GM23338 (cell line): ENCODE measurements at regions not wholly inside any gene's neighbourhood (a gene's known extent, or its start where the extent isn't known, plus 50 kb on each side); places are given as distances from the start of the nearest gene placed in this dataset.

Source experiments
- ATAC-seq: fragments of 200-7000 bp; cut with Tn5 transposase; 3 replicates; pipeline ENCODE4 v1.9.1; 2020
- DNase-seq: peaks from one replicate; pipeline ENCODE4 v3.0.0-alpha.2; 2015; ENCODE audit warnings: low spot score
- H2AFZ ChIP-seq: fragments of 200-600 bp; sonication (generic); 2 replicates; pipeline ENCODE4 v1.8.0; 2016; ENCODE audit warnings: antibody characterized with exemption, mild to moderate bottlenecking, moderate library complexity
- H3F3A ChIP-seq: fragments of 200-600 bp; sonication (generic); replicated peaks from 2 replicates; pipeline ENCODE4 v1.8.0; 2017; ENCODE audit warnings: antibody characterized with exemption, mixed run types, low read depth
- H3K27ac ChIP-seq: fragments of 200-600 bp; sonication (generic); 2 replicates; pipeline ENCODE4 v1.6.1; 2016; ENCODE audit warnings: low read depth
- H3K27me3 ChIP-seq: fragments of 200-600 bp; sonication (generic); 2 replicates; pipeline ENCODE4 v1.8.0; 2016; ENCODE audit warnings: mild to moderate bottlenecking, mixed run types, moderate library complexity; ENCODE audit not compliant: insufficient read depth
- H3K36me3 ChIP-seq: fragments of 200-600 bp; sonication (generic); 2 replicates; pipeline ENCODE4 v1.8.0; 2016; ENCODE audit warnings: mild to moderate bottlenecking; ENCODE audit not compliant: insufficient read depth
- H3K4me1 ChIP-seq: fragments of 200-600 bp; sonication (generic); 2 replicates; pipeline ENCODE4 v1.8.0; 2016; ENCODE audit warnings: mild to moderate bottlenecking, moderate library complexity; ENCODE audit not compliant: insufficient read depth
- H3K4me2 ChIP-seq: fragments of 200-600 bp; sonication (generic); 2 replicates; pipeline ENCODE4 v1.7.1; 2017; ENCODE audit warnings: mixed run types
- H3K4me3 ChIP-seq: fragments of 200-600 bp; sonication (generic); 2 replicates; pipeline ENCODE4 v1.6.1; 2016; ENCODE audit warnings: mixed run types
- H3K79me2 ChIP-seq: fragments of 200-600 bp; sonication (generic); replicated peaks from 2 replicates; pipeline ENCODE4 v1.8.0; 2017; ENCODE audit warnings: mild to moderate bottlenecking; ENCODE audit not compliant: insufficient read depth
- H3K9me2 ChIP-seq: fragments of 200-600 bp; sonication (generic); 2 replicates; pipeline ENCODE4 v1.8.0; 2017; ENCODE audit not compliant: insufficient read depth
- H4K20me1 ChIP-seq: fragments of 200-600 bp; sonication (generic); replicated peaks from 2 replicates; pipeline ENCODE4 v1.8.0; 2017; ENCODE audit warnings: mild to moderate bottlenecking; ENCODE audit not compliant: insufficient read depth
- H3K27ac Mint-ChIP-seq: 2 replicates; pipeline ENCODE4 v1.8.0; 2020; ENCODE audit warnings: inconsistent platforms, mild to moderate bottlenecking, moderate library complexity, mixed read lengths
- H3K27me3 Mint-ChIP-seq: 3 replicates; pipeline ENCODE4 v1.8.0; 2022; ENCODE audit warnings: low read depth, mild to moderate bottlenecking, moderate library complexity, mixed read lengths, inconsistent platforms; ENCODE audit not compliant: insufficient read depth, poor library complexity
- H3K36me3 Mint-ChIP-seq: 3 replicates; pipeline ENCODE4 v1.8.0; 2021; ENCODE audit warnings: low read depth, mild to moderate bottlenecking, inconsistent platforms, moderate library complexity, mixed read lengths
- H3K4me1 Mint-ChIP-seq: 3 replicates; pipeline ENCODE4 v1.8.0; 2020; ENCODE audit warnings: mild to moderate bottlenecking, inconsistent platforms, mixed read lengths
- H3K4me3 Mint-ChIP-seq: 3 replicates; pipeline ENCODE4 v1.8.0; 2021; ENCODE audit warnings: moderate library complexity, mild to moderate bottlenecking, inconsistent platforms, mixed read lengths
- H3K9me3 Mint-ChIP-seq: 3 replicates; pipeline ENCODE4 v1.8.0; 2020; ENCODE audit warnings: moderate library complexity, mild to moderate bottlenecking, inconsistent platforms, mixed read lengths
- CREB1 ChIP-seq: fragments of 250-450 bp; sonication (Bioruptor Pico); IDR thresholded peaks from 2 replicates; pipeline ENCODE4 v1.5.0; 2020; ENCODE audit warnings: low read depth, mild to moderate bottlenecking, moderate library complexity
- EZH2 ChIP-seq: fragments of 200-600 bp; sonication (generic); IDR thresholded peaks from one replicate; pipeline ENCODE4 v1.8.0; 2017; ENCODE audit warnings: antibody characterized with exemption, mild to moderate bottlenecking, low read depth; ENCODE audit not compliant: unreplicated experiment
- EZH2phosphoT487 ChIP-seq: fragments of 200-600 bp; sonication (generic); IDR thresholded peaks from one replicate; pipeline ENCODE4 v1.8.1; 2018; ENCODE audit warnings: antibody characterized with exemption; ENCODE audit not compliant: unreplicated experiment
- JUNB ChIP-seq: IDR thresholded peaks from one replicate; pipeline ENCODE4 v1.6.1; 2016; ENCODE audit warnings: antibody characterized with exemption; ENCODE audit not compliant: unreplicated experiment
- NANOG ChIP-seq: IDR thresholded peaks from 2 replicates; pipeline ENCODE4 v1.6.1; 2016; ENCODE audit warnings: antibody characterized with exemption, borderline replicate concordance
- POLR2AphosphoS5 ChIP-seq: IDR thresholded peaks from 2 replicates; pipeline ENCODE4 v1.6.1; 2016; ENCODE audit warnings: antibody characterized with exemption, low read depth
- STAT1 ChIP-seq: IDR thresholded peaks from one replicate; pipeline ENCODE4 v1.6.1; 2016; ENCODE audit warnings: antibody characterized with exemption; ENCODE audit not compliant: unreplicated experiment
- ZNF114 ChIP-seq: fragments of 250-450 bp; sonication (Bioruptor Pico); IDR thresholded peaks from 2 replicates; pipeline ENCODE4 v1.5.0; 2020; ENCODE audit warnings: mild to moderate bottlenecking, moderate library complexity
- ZNF331 ChIP-seq: fragments of 250-450 bp; sonication (Bioruptor Pico); IDR thresholded peaks from 2 replicates; pipeline ENCODE4 v1.5.0; 2020; ENCODE audit warnings: low read depth, mild to moderate bottlenecking, moderate library complexity
- TF ChIP-seq, protein P1 (sequence below): IDR thresholded peaks from one replicate; pipeline ENCODE4 v1.6.1; 2018; ENCODE audit warnings: antibody characterized with exemption; ENCODE audit not compliant: unreplicated experiment
- TF ChIP-seq, protein P2 (sequence below): fragments of 250-450 bp; sonication (Bioruptor Pico); IDR thresholded peaks from 2 replicates; pipeline ENCODE4 v1.5.0; 2020; ENCODE audit warnings: mild to moderate bottlenecking, moderate library complexity
- TF ChIP-seq, protein P3 (sequence below): IDR thresholded peaks from 2 replicates; pipeline ENCODE4 v1.6.1; 2016; ENCODE audit warnings: antibody characterized with exemption
- TF ChIP-seq, protein P4 (sequence below), 2 experiments: fragments of 200-600 bp in 1 of 2; sonication (generic) in 1 of 2; conservative IDR thresholded peaks; 2 replicates each; pipeline versions ENCODE4 v1.5.1 to v1.6.1; 2016 to 2017; ENCODE audit warnings: antibody characterized with exemption in 2 of 2, low read depth in 2 of 2, mild to moderate bottlenecking in 2 of 2, moderate library complexity in 1 of 2

DNA sequence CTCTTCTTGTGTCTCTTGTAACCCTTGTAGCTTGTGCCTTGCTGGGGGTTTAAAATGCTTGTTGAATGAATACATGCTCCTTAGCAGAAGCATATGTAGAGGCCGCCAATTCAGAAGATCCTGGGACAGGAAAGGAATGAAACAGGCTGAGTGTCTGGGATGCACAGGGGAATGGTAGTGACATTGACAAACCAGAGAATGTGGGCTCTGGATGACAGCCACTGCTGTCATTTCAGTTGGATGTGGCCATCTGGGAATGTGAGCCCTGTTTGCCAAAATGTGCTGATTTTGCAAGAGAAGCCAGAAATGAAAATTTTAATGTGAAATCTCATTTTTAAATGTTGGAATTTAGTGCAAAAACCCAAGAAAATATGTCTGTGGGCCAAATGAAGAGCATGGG, 136.8 kb downstream of the DACT1 start:
- Histone ChIP-seq H3K4me1 (peaks cover 37% of the 10 kb centered on the region), H3K27me3 (peaks cover 9% of the 10 kb centered on the region), H3K36me3 (no peaks in the 10 kb centered on the region), H3K4me2 (no peak overlapping the region), H4K20me1 (no peaks in the 10 kb centered on the region), H2AFZ (no peak overlapping the region), H3F3A (no peaks in the 10 kb centered on the region), H3K4me3 (no peak overlapping the region), H3K9me2 (no peaks in the 10 kb centered on the region), H3K27ac (no peak overlapping the region), H3K79me2 (no peaks in the 10 kb centered on the region)
- DNase-seq (no peak), ATAC-seq (no peak)
- no peak overlapping the region for H3K27ac Mint-ChIP-seq
- H3K4me1 Mint-ChIP-seq, result peaks cover 22% of the 10 kb centered on the region
- no peak overlapping the region for H3K4me3 Mint-ChIP-seq
- H3K27me3 Mint-ChIP-seq, result peaks cover 20% of the 10 kb centered on the region
- TF ChIP-seq, protein P1, sequence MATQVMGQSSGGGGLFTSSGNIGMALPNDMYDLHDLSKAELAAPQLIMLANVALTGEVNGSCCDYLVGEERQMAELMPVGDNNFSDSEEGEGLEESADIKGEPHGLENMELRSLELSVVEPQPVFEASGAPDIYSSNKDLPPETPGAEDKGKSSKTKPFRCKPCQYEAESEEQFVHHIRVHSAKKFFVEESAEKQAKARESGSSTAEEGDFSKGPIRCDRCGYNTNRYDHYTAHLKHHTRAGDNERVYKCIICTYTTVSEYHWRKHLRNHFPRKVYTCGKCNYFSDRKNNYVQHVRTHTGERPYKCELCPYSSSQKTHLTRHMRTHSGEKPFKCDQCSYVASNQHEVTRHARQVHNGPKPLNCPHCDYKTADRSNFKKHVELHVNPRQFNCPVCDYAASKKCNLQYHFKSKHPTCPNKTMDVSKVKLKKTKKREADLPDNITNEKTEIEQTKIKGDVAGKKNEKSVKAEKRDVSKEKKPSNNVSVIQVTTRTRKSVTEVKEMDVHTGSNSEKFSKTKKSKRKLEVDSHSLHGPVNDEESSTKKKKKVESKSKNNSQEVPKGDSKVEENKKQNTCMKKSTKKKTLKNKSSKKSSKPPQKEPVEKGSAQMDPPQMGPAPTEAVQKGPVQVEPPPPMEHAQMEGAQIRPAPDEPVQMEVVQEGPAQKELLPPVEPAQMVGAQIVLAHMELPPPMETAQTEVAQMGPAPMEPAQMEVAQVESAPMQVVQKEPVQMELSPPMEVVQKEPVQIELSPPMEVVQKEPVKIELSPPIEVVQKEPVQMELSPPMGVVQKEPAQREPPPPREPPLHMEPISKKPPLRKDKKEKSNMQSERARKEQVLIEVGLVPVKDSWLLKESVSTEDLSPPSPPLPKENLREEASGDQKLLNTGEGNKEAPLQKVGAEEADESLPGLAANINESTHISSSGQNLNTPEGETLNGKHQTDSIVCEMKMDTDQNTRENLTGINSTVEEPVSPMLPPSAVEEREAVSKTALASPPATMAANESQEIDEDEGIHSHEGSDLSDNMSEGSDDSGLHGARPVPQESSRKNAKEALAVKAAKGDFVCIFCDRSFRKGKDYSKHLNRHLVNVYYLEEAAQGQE, result no peak
- TF ChIP-seq JUNB (no peak), CREB1 (CRISPR knock-in tag) (no peak), POLR2AphosphoS5 (no peak), EZH2phosphoT487 (no peak), ZNF331 (no peak), STAT1 (no peak), ZNF114 (no peak), EZH2 (no peak), NANOG (no peak)
- TF ChIP-seq, protein P2, sequence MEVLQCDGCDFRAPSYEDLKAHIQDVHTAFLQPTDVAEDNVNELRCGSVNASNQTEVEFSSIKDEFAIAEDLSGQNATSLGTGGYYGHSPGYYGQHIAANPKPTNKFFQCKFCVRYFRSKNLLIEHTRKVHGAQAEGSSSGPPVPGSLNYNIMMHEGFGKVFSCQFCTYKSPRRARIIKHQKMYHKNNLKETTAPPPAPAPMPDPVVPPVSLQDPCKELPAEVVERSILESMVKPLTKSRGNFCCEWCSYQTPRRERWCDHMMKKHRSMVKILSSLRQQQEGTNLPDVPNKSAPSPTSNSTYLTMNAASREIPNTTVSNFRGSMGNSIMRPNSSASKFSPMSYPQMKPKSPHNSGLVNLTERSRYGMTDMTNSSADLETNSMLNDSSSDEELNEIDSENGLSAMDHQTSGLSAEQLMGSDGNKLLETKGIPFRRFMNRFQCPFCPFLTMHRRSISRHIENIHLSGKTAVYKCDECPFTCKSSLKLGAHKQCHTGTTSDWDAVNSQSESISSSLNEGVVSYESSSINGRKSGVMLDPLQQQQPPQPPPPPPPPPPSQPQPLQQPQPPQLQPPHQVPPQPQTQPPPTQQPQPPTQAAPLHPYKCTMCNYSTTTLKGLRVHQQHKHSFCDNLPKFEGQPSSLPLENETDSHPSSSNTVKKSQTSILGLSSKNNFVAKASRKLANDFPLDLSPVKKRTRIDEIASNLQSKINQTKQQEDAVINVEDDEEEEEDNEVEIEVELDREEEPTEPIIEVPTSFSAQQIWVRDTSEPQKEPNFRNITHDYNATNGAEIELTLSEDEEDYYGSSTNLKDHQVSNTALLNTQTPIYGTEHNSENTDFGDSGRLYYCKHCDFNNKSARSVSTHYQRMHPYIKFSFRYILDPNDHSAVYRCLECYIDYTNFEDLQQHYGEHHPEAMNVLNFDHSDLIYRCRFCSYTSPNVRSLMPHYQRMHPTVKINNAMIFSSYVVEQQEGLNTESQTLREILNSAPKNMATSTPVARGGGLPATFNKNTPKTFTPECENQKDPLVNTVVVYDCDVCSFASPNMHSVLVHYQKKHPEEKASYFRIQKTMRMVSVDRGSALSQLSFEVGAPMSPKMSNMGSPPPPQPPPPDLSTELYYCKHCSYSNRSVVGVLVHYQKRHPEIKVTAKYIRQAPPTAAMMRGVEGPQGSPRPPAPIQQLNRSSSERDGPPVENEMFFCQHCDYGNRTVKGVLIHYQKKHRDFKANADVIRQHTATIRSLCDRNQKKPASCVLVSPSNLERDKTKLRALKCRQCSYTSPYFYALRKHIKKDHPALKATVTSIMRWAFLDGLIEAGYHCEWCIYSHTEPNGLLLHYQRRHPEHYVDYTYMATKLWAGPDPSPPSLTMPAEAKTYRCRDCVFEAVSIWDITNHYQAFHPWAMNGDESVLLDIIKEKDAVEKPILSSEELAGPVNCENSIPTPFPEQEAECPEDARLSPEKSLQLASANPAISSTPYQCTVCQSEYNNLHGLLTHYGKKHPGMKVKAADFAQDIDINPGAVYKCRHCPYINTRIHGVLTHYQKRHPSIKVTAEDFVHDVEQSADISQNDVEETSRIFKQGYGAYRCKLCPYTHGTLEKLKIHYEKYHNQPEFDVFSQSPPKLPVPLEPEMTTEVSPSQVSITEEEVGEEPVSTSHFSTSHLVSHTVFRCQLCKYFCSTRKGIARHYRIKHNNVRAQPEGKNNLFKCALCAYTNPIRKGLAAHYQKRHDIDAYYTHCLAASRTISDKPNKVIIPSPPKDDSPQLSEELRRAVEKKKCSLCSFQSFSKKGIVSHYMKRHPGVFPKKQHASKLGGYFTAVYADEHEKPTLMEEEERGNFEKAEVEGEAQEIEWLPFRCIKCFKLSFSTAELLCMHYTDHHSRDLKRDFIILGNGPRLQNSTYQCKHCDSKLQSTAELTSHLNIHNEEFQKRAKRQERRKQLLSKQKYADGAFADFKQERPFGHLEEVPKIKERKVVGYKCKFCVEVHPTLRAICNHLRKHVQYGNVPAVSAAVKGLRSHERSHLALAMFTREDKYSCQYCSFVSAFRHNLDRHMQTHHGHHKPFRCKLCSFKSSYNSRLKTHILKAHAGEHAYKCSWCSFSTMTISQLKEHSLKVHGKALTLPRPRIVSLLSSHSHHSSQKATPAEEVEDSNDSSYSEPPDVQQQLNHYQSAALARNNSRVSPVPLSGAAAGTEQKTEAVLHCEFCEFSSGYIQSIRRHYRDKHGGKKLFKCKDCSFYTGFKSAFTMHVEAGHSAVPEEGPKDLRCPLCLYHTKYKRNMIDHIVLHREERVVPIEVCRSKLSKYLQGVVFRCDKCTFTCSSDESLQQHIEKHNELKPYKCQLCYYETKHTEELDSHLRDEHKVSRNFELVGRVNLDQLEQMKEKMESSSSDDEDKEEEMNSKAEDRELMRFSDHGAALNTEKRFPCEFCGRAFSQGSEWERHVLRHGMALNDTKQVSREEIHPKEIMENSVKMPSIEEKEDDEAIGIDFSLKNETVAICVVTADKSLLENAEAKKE (CRISPR knock-in tag), result no peak
- TF ChIP-seq, protein P3, sequence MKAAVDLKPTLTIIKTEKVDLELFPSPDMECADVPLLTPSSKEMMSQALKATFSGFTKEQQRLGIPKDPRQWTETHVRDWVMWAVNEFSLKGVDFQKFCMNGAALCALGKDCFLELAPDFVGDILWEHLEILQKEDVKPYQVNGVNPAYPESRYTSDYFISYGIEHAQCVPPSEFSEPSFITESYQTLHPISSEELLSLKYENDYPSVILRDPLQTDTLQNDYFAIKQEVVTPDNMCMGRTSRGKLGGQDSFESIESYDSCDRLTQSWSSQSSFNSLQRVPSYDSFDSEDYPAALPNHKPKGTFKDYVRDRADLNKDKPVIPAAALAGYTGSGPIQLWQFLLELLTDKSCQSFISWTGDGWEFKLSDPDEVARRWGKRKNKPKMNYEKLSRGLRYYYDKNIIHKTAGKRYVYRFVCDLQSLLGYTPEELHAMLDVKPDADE, result no peak
- TF ChIP-seq, protein P4, sequence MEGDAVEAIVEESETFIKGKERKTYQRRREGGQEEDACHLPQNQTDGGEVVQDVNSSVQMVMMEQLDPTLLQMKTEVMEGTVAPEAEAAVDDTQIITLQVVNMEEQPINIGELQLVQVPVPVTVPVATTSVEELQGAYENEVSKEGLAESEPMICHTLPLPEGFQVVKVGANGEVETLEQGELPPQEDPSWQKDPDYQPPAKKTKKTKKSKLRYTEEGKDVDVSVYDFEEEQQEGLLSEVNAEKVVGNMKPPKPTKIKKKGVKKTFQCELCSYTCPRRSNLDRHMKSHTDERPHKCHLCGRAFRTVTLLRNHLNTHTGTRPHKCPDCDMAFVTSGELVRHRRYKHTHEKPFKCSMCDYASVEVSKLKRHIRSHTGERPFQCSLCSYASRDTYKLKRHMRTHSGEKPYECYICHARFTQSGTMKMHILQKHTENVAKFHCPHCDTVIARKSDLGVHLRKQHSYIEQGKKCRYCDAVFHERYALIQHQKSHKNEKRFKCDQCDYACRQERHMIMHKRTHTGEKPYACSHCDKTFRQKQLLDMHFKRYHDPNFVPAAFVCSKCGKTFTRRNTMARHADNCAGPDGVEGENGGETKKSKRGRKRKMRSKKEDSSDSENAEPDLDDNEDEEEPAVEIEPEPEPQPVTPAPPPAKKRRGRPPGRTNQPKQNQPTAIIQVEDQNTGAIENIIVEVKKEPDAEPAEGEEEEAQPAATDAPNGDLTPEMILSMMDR (conservative IDR thresholded peaks at IDR 0.05; ENCODE audit: low read depth in 2 of 2), result no peak
- 0 out of 3 replicates have a peak, but pooled peaks cover 5% of the 10 kb centered on the region for H3K9me3 Mint-ChIP-seq
- no peaks in the 10 kb centered on the region; the same call in 2 of the 3 replicates for H3K36me3 Mint-ChIP-seq
